ENCODE measurements at regions not wholly inside any gene's neighbourhood (a gene's known extent, or its start where the extent isn't known, plus 50 kb on each side); places are given as distances from the start of the nearest gene placed in this dataset.

- Mint-ChIP-seq H3K27ac (ENCODE audit: unreplicated experiment) (no peak overlapping the region), H3K27me3 (ENCODE audit: unreplicated experiment) (no peaks in the 10 kb centered on the region), H3K36me3 (ENCODE audit: low read depth, unreplicated experiment) (no peaks in the 10 kb centered on the region), H3K4me1 (ENCODE audit: unreplicated experiment) (no peaks in the 10 kb centered on the region), H3K4me3 (ENCODE audit: unreplicated experiment) (no peak overlapping the region), H3K9me3 (ENCODE audit: unreplicated experiment) (no peaks in the 10 kb centered on the region)
- no peak for DNase-seq (ENCODE audit: low spot score)
- no peak for TF ChIP-seq CTCF (IDR thresholded peaks at IDR 0.05; ENCODE audit: unreplicated experiment)
Observed at GRCh38 chr4:93888308-93888707, 59.8 kb downstream of the ATOH1 start.

- H3K27me3 Mint-ChIP-seq (ENCODE audit: unreplicated experiment) = no peaks in the 10 kb centered on the region
- DNase-seq (ENCODE audit: low spot score) = no peak
- H3K27ac Mint-ChIP-seq (ENCODE audit: unreplicated experiment) = no peak overlapping the region
- no peaks in the 10 kb centered on the region for H3K4me1 Mint-ChIP-seq (ENCODE audit: unreplicated experiment)
- H3K4me3 Mint-ChIP-seq (ENCODE audit: unreplicated experiment) = no peak overlapping the region
- TF ChIP-seq CTCF (IDR thresholded peaks at IDR 0.05; ENCODE audit: unreplicated experiment) = no peak
- H3K36me3 Mint-ChIP-seq (ENCODE audit: low read depth, unreplicated experiment) = no peaks in the 10 kb centered on the region
- no peaks in the 10 kb centered on the region for H3K9me3 Mint-ChIP-seq (ENCODE audit: unreplicated experiment)
Observed at GRCh38 chr4:93888768-93889167, 60.2 kb downstream of the ATOH1 start.

- Mint-ChIP-seq H3K4me1 (ENCODE audit: unreplicated experiment) (no peaks in the 10 kb centered on the region), H3K9me3 (ENCODE audit: unreplicated experiment) (no peaks in the 10 kb centered on the region), H3K27me3 (ENCODE audit: unreplicated experiment) (no peaks in the 10 kb centered on the region), H3K36me3 (ENCODE audit: low read depth, unreplicated experiment) (no peaks in the 10 kb centered on the region), H3K27ac (ENCODE audit: unreplicated experiment) (no peak overlapping the region), H3K4me3 (ENCODE audit: unreplicated experiment) (no peak overlapping the region)
- no peak for TF ChIP-seq CTCF (IDR thresholded peaks at IDR 0.05; ENCODE audit: unreplicated experiment)
- DNase-seq (ENCODE audit: low spot score) = no peak
Observed at GRCh38 chr4:93891244-93891643, 62.7 kb downstream of the ATOH1 start.

- no peak overlapping the region for H3K4me3 Mint-ChIP-seq (ENCODE audit: unreplicated experiment)
- H3K9me3 Mint-ChIP-seq (ENCODE audit: unreplicated experiment) = no peaks in the 10 kb centered on the region
- H3K4me1 Mint-ChIP-seq (ENCODE audit: unreplicated experiment) = peaks cover 5% of the 10 kb centered on the region
- H3K27me3 Mint-ChIP-seq (ENCODE audit: unreplicated experiment) = no peaks in the 10 kb centered on the region
- H3K36me3 Mint-ChIP-seq (ENCODE audit: low read depth, unreplicated experiment) = no peaks in the 10 kb centered on the region
- no peak overlapping the region for H3K27ac Mint-ChIP-seq (ENCODE audit: unreplicated experiment)
- no peak for TF ChIP-seq CTCF (IDR thresholded peaks at IDR 0.05; ENCODE audit: unreplicated experiment)
- DNase-seq (ENCODE audit: low spot score) = no peak
Observed at GRCh38 chr4:93894995-93895394, 66.4 kb downstream of the ATOH1 start.

GRCh38 chr4:93896516-93896915, 68.0 kb downstream of the ATOH1 start:
- H3K4me1 Mint-ChIP-seq (ENCODE audit: unreplicated experiment) = peaks cover 9% of the 10 kb centered on the region
- H3K9me3 Mint-ChIP-seq (ENCODE audit: unreplicated experiment) = no peaks in the 10 kb centered on the region
- DNase-seq (ENCODE audit: low spot score) = no peak
- no peaks in the 10 kb centered on the region for H3K27me3 Mint-ChIP-seq (ENCODE audit: unreplicated experiment)
- H3K27ac Mint-ChIP-seq (ENCODE audit: unreplicated experiment) = no peak overlapping the region
- no peaks in the 10 kb centered on the region for H3K36me3 Mint-ChIP-seq (ENCODE audit: low read depth, unreplicated experiment)
- H3K4me3 Mint-ChIP-seq (ENCODE audit: unreplicated experiment) = no peak overlapping the region
- TF ChIP-seq CTCF (IDR thresholded peaks at IDR 0.05; ENCODE audit: unreplicated experiment) = no peak
